GM12874 (cell line): ENCODE measurements at regions not wholly inside any gene's neighbourhood (a gene's known extent, or its start where the extent isn't known, plus 50 kb on each side); places are given as distances from the start of the nearest gene placed in this dataset.

ENCODE experiments used
- TF ChIP-seq, protein P1 (sequence below): IDR thresholded peaks from 2 replicates; pipeline ENCODE4 v1.5.1; 2011; ENCODE audit warnings: low read depth, mild to moderate bottlenecking, control low read depth, low read length, moderate library complexity; ENCODE audit not compliant: insufficient read depth

DNA sequence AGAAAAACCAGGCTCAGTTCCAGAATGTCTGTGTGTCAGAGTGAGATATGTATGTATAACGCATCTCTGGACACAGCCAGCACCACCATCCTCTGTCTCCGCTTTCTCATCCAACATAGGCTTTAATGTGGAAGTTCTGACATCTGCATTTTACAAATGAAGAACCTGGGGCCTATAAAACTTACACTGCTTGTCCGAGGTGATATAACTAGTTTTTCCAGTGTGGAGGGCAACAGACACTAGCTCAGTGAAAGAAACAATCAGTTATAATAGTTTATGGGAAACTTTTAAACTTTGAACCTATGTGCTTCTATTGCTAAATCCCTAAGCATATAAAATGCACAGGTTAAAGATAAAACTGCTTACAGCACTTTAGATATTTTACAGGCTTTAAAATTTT, 208.7 kb downstream of the CRPPA start:
- TF ChIP-seq, protein P1, sequence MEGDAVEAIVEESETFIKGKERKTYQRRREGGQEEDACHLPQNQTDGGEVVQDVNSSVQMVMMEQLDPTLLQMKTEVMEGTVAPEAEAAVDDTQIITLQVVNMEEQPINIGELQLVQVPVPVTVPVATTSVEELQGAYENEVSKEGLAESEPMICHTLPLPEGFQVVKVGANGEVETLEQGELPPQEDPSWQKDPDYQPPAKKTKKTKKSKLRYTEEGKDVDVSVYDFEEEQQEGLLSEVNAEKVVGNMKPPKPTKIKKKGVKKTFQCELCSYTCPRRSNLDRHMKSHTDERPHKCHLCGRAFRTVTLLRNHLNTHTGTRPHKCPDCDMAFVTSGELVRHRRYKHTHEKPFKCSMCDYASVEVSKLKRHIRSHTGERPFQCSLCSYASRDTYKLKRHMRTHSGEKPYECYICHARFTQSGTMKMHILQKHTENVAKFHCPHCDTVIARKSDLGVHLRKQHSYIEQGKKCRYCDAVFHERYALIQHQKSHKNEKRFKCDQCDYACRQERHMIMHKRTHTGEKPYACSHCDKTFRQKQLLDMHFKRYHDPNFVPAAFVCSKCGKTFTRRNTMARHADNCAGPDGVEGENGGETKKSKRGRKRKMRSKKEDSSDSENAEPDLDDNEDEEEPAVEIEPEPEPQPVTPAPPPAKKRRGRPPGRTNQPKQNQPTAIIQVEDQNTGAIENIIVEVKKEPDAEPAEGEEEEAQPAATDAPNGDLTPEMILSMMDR = no peak

DNA sequence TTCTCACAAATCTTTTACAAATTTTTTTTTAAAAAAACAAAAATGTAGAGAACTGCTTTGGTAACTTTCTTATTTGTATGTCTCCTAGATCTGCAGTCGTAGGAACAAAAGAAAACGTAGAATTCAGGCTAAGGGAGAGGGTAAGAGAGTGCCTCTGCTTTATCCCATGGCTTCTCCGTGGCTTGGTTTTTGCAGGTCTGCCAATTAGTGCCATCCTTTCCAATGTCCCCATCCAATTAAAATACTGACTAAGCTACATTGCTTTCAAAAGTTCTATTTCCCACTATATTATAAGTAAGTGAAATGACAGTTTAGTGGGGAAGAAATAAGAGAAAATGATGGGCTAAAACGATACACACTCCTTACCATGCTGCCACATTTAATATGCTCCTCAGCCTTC, 209.3 kb downstream of the CRPPA start:
- TF ChIP-seq, protein P1 = no peak

DNA sequence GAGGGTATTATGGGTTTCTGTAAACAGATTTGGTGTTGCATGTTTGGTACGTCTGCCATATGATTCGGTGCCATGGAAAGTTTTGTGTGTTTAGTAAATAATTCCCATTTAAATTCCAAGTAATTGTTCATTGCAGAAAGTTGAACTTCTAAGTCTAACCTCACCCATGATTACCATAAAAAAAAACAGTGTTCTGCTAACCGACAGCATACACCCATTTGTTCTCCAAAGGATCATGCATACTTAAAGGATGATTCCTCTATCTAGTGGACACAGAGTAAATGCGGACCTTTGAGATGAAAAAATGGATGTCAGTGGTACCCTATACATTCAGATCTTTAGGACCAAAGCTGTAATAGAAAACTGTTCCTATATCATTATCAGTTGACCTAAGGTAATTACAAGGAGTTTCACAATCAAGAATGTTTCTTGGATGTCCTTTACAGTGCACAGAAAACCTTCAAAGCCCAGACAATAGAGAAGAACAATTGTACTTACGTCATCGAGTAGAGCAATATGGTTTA, 209.9 kb downstream of the CRPPA start:
- TF ChIP-seq, protein P1 = no peak

DNA sequence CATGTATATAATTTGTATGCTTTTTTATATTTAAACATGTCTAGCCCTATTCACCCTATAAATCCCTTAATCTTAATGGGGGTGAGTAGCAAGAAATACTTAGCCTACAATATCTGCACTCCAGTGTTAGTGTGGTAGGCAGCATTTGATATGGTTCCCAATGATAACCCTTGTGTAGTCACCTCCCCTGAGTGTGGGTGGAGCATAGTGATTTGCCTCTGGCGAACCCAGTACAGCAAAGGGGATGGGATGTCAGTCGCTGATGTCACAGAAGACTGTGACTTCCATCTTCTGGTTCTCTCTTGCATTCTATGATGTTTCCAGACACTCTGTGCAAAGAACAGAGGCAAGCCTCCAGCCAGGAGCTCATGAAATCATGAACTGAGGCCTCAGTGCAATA, 211.2 kb downstream of the CRPPA start:
- TF ChIP-seq, protein P1 = no peak

DNA sequence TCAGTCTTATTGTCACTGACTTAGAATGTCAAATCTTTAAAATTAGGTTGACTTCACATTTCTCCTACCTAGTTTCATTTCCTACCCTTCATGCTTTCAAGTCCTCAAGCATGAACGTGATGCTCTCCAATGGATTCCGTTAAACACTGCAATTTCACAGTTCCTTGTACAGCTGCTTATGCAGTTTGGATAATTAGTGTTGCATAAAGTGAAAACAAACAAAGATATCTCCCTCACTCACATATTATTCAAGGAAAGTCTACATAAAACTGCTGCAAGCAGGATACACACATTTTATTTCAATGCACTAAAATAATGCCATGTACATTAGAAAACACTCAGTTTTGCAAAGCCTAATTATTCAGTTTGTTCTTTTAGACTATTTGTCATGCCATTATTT, 214.0 kb downstream of the CRPPA start:
- TF ChIP-seq, protein P1 = no peak

DNA sequence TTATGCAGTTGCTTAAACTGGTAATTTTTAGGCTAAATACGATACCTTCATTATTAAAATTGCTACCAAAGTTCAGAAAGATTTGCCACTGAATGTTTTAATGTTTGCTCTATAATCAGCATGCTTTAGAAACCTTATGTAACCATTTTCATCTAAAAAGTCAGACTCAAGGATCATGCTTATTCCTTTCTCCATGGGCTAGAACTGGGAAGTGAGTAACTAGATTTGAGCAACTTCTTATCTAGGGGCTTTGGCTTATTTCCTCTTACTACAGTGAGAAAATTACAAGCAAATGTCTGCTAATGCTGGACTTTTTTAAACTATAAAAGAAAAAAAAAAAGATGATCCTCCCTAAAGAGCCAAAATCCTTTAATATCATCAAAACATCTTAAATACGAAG, 215.9 kb downstream of the CRPPA start:
- TF ChIP-seq, protein P1 = no peak

DNA sequence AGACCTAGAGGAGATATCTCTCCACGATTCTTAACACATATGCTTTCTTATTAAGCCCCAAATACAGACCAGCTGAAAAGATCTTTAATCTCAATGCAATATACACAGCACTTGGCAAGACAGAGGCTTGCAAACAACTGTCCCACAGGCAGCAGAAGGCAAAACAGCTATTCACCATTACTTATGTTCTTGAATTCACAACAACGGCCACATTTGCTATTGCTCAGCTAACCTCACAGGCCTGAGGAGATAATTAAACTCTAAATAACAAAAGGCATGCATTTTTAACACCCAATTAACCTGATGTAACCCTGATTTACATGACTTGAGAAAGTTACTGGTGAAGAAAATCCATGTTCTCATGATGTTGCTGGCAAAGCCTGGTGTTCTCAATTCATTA, 216.4 kb downstream of the CRPPA start:
- TF ChIP-seq, protein P1 = no peak
